Caco-2 (cell line): ENCODE measurements at regions not wholly inside any gene's neighbourhood (a gene's known extent, or its start where the extent isn't known, plus 50 kb on each side); places are given as distances from the start of the nearest gene placed in this dataset.
A peak's percentile ranks its signal among the peaks of the same experiment; 100 is the strongest.

Source experiments
- BruUV-seq: library from RNA; stranded (reverse); fragments of 400-500 nt; replicated peaks from 2 replicates; lab custom pipeline; 2021; lab: Mats Ljungman, UMichigan
- CTCF ChIA-PET: fragments of 300-600 bp; sonication (Branson Sonifier 250); formaldehyde crosslinking; loops from one replicate; lab custom pipeline; 2022; ENCODE audit warnings: antibody characterized with exemption; lab: Charles Lee
- POLR2A ChIA-PET: fragments of 300-600 bp; sonication (Branson Sonifier 250); formaldehyde crosslinking; loops from one replicate; lab custom pipeline; 2022; ENCODE audit warnings: antibody characterized with exemption; lab: Charles Lee
- DNase-seq, 2 experiments: peaks; one replicate each; pipeline versions ENCODE4 v3.0.0 to v3.0.0-alpha.2; 2020 to 2022
- H3K27me3 ChIP-seq: replicated peaks from 2 replicates; pipeline ENCODE4 v1.6.0; 2011; ENCODE audit warnings: low read length; ENCODE audit not compliant: control insufficient read depth, insufficient read depth
- H3K36me3 ChIP-seq: 2 replicates; pipeline ENCODE4 v1.5.1; 2011; ENCODE audit warnings: low read length; ENCODE audit not compliant: control insufficient read depth, insufficient read depth
- H3K4me1 ChIP-seq: fragments of 250-450 bp; sonication (Bioruptor Pico); 2 replicates; pipeline ENCODE4 v1.5.1; 2020; ENCODE audit warnings: mild to moderate bottlenecking
- H3K4me3 ChIP-seq: 2 replicates; pipeline ENCODE4 v1.5.1; 2011; ENCODE audit warnings: low read depth, mild to moderate bottlenecking, control low read depth, low read length
- H3K9me3 ChIP-seq: fragments of 250-450 bp; sonication (Bioruptor Pico); 2 replicates; pipeline ENCODE4 v1.5.1; 2020; ENCODE audit warnings: mild to moderate bottlenecking, moderate library complexity
- H3K27ac Mint-ChIP-seq: one replicate; pipeline ENCODE4 v1.8.0; 2022; ENCODE audit warnings: mixed read lengths; ENCODE audit not compliant: unreplicated experiment
- H3K27me3 Mint-ChIP-seq: one replicate; pipeline ENCODE4 v1.8.0; 2022; ENCODE audit warnings: mixed read lengths; ENCODE audit not compliant: insufficient read depth, unreplicated experiment
- H3K36me3 Mint-ChIP-seq: one replicate; pipeline ENCODE4 v1.8.0; 2022; ENCODE audit warnings: mild to moderate bottlenecking, mixed read lengths; ENCODE audit not compliant: insufficient read depth, unreplicated experiment
- H3K4me1 Mint-ChIP-seq: one replicate; pipeline ENCODE4 v1.8.0; 2022; ENCODE audit warnings: low read depth, mixed read lengths; ENCODE audit not compliant: unreplicated experiment
- H3K4me3 Mint-ChIP-seq: one replicate; pipeline ENCODE4 v1.8.0; 2022; ENCODE audit warnings: mild to moderate bottlenecking, moderate library complexity, mixed read lengths; ENCODE audit not compliant: unreplicated experiment
- H3K9me3 Mint-ChIP-seq: one replicate; pipeline ENCODE4 v1.8.0; 2022; ENCODE audit warnings: mixed read lengths; ENCODE audit not compliant: unreplicated experiment
- intact Hi-C: fragments of 100-400 bp; cut with micrococcal nuclease; formaldehyde crosslinking; loops from one replicate; pipeline ENCODE4 v1.10.0; 2022; ENCODE audit not compliant: unreplicated experiment
- TF ChIP-seq, protein P1 (sequence below), 2 experiments: fragments of 200-600 bp in 1 of 2; IDR thresholded peaks; 1 replicate in 1 of 2; 2 replicates in 1 of 2; pipeline versions ENCODE4 v1.5.1 to v1.8.0; 2011 to 2022; ENCODE audit warnings: antibody characterized with exemption in 1 of 2, control low read depth in 1 of 2, inconsistent platforms in 1 of 2, low read depth in 1 of 2, low read length in 1 of 2, mild to moderate bottlenecking in 1 of 2, moderate library complexity in 1 of 2; ENCODE audit not compliant: insufficient read depth in 1 of 2, severe bottlenecking in 1 of 2, unreplicated experiment in 1 of 2

DNA sequence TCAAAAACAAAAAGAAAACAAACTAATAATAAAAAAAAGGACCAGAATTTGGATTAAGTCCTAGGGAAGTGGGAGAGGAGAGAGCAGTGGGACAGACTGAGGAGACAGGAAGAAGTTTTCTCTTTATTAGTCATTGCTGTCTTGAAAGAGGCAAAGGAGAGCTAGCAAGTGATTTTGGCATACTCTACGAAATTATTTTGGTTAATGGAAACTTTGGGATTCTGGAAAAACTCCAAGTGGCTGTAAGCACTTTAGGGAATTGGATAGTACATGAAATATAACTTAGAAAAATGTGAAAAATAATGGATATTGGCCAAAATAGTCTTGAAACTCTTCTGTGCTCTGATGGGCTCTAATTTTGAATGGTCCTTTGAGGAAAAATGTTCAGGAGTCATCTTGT, 1641.8 kb upstream of the WWC1 start:
- H3K27ac Mint-ChIP-seq, result no peak overlapping the region
- no peaks in the 10 kb centered on the region for H3K27me3 Mint-ChIP-seq
- intact Hi-C loops, result no loop called here
- peaks cover 3% of the 10 kb centered on the region for H3K4me1 Mint-ChIP-seq
- H3K9me3 Mint-ChIP-seq, result no peaks in the 10 kb centered on the region
- H3K36me3 ChIP-seq, result no peaks in the 10 kb centered on the region
- BruUV-seq, result no TSS peak
- 0 out of 2 replicates have a peak, but pooled peaks cover 6% of the 10 kb centered on the region for H3K9me3 ChIP-seq
- no peak overlapping the region for H3K4me3 Mint-ChIP-seq
- 0 out of 2 replicates have a peak, but pooled peaks cover 17% of the 10 kb centered on the region for H3K4me1 ChIP-seq
- H3K4me3 ChIP-seq, result no peak overlapping the region
- TF ChIP-seq, protein P1, sequence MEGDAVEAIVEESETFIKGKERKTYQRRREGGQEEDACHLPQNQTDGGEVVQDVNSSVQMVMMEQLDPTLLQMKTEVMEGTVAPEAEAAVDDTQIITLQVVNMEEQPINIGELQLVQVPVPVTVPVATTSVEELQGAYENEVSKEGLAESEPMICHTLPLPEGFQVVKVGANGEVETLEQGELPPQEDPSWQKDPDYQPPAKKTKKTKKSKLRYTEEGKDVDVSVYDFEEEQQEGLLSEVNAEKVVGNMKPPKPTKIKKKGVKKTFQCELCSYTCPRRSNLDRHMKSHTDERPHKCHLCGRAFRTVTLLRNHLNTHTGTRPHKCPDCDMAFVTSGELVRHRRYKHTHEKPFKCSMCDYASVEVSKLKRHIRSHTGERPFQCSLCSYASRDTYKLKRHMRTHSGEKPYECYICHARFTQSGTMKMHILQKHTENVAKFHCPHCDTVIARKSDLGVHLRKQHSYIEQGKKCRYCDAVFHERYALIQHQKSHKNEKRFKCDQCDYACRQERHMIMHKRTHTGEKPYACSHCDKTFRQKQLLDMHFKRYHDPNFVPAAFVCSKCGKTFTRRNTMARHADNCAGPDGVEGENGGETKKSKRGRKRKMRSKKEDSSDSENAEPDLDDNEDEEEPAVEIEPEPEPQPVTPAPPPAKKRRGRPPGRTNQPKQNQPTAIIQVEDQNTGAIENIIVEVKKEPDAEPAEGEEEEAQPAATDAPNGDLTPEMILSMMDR (IDR thresholded peaks at IDR 0.05; ENCODE audit: insufficient read depth in 1 of 2, low read depth in 1 of 2, low read length in 1 of 2, severe bottlenecking in 1 of 2, unreplicated experiment in 1 of 2), result no peak
- ChIA-PET CTCF (no interaction called here), POLR2A (no interaction called here)
- H3K27me3 ChIP-seq, result no peaks in the 10 kb centered on the region
- no peaks in the 10 kb centered on the region for H3K36me3 Mint-ChIP-seq
- no peak for DNase-seq

DNA sequence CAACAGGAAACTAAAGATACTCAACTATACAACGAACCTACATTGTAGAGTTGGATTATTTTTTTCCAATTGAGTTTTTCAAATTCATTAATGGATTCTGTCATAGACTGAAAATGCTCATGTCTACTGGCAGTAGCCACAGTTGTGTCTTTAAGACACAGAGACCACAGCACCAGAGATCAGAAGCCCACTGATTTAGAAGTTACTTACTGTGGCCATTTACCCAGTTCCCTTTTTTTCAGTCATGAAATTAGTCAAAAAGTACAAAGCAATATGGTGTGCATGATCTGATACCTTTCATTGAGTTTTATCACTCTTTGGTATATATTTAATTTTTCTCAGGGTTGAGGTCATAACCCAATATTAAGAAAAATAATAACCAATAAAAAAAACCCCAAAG, 1640.2 kb upstream of the WWC1 start:
- no peak overlapping the region for H3K4me3 ChIP-seq
- Mint-ChIP-seq H3K27ac (no peak overlapping the region), H3K4me3 (no peak overlapping the region), H3K27me3 (no peaks in the 10 kb centered on the region), H3K36me3 (no peaks in the 10 kb centered on the region), H3K9me3 (no peaks in the 10 kb centered on the region), H3K4me1 (no peaks in the 10 kb centered on the region)
- H3K9me3 ChIP-seq, result 0 out of 2 replicates have a peak, but pooled peaks cover 6% of the 10 kb centered on the region
- no TSS peak for BruUV-seq
- H3K36me3 ChIP-seq, result no peaks in the 10 kb centered on the region
- 0 out of 2 replicates have a peak, but pooled peaks cover 17% of the 10 kb centered on the region for H3K4me1 ChIP-seq
- ChIA-PET CTCF (no interaction called here), POLR2A (no interaction called here)
- no peaks in the 10 kb centered on the region for H3K27me3 ChIP-seq
- TF ChIP-seq, protein P1 (IDR thresholded peaks at IDR 0.05; ENCODE audit: insufficient read depth in 1 of 2, low read depth in 1 of 2, low read length in 1 of 2, severe bottlenecking in 1 of 2, unreplicated experiment in 1 of 2), result no peak
- intact Hi-C loops, result no loop called here
- DNase-seq, result no peak

DNA sequence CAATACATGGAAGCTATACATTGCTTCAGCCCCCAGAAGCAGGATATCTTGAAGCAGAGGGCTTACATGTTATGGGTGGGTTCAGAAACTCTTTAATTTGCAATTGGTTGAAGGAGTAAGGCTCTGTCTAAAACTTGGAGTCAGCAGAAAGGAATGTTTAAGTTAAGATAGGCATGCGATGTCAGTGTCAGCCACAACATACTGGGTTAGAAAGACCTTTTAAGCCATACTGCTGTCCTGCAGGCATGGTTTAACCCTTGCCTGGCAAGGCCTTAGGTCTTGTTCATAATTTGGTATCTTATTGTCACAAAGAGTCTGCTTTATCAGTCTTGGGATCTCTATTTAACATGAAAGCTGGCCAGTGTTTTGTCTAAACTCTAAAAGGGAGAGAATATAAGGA, 1619.6 kb upstream of the WWC1 start:
- POLR2A ChIA-PET, result no interaction called here
- intact Hi-C loops, result no loop called here
- no peak overlapping the region for H3K4me3 Mint-ChIP-seq
- TF ChIP-seq, protein P1 (IDR thresholded peaks at IDR 0.05; ENCODE audit: insufficient read depth in 1 of 2, low read depth in 1 of 2, low read length in 1 of 2, severe bottlenecking in 1 of 2, unreplicated experiment in 1 of 2), result no peak
- peak; percentile 8 to 43 for DNase-seq
- H3K4me1 ChIP-seq, result peaks cover 25% of the 10 kb centered on the region
- peaks cover 22% of the 10 kb centered on the region for H3K4me1 Mint-ChIP-seq
- no peak overlapping the region for H3K4me3 ChIP-seq
- no peaks in the 10 kb centered on the region for H3K27me3 Mint-ChIP-seq
- peak overlapping the region; percentile 68 for H3K27ac Mint-ChIP-seq
- no peaks in the 10 kb centered on the region for H3K36me3 ChIP-seq
- peaks cover 7% of the 10 kb centered on the region; the same call in 1 of the 2 replicates for H3K9me3 ChIP-seq
- CTCF ChIA-PET, result no interaction called here
- BruUV-seq, result no TSS peak
- no peaks in the 10 kb centered on the region for H3K9me3 Mint-ChIP-seq
- no peaks in the 10 kb centered on the region for H3K27me3 ChIP-seq
- peaks cover 7% of the 10 kb centered on the region for H3K36me3 Mint-ChIP-seq
